CD4-positive, alpha-beta T cell treated with Interleukin-1 beta for 1 hour (primary cell): ENCODE measurements at regions not wholly inside any gene's neighbourhood (a gene's known extent, or its start where the extent isn't known, plus 50 kb on each side); places are given as distances from the start of the nearest gene placed in this dataset.

Experiments
- DNase-seq, 2 donors: peaks; one replicate each; pipeline ENCODE4 v3.0.0-alpha.2; 2020 to 2022

- DNase-seq = no peak
Measured at GRCh38 chr20:23278172-23278571, 72.4 kb upstream of the NXT1 start.

GRCh38 chr20:23277316-23277715 lies 73.3 kb upstream of the NXT1 start:
- DNase-seq = no peak

GRCh38 chr20:23273776-23274175 lies 76.8 kb upstream of the NXT1 start:
- DNase-seq = no peak

- DNase-seq = no peak
Measured at GRCh38 chr20:23272176-23273029, 78.2 kb upstream of the NXT1 start.

GRCh38 chr20:23270382-23270911 lies 80.1 kb upstream of the NXT1 start:
- DNase-seq = no peak

- DNase-seq = no peak
Measured at GRCh38 chr20:23269954-23270353, 80.6 kb upstream of the NXT1 start.

- DNase-seq = no peak
Measured at GRCh38 chr20:23268792-23269354, 81.7 kb upstream of the NXT1 start.

GRCh38 chr20:23267909-23268308 lies 82.7 kb upstream of the NXT1 start:
- no peak for DNase-seq

GRCh38 chr20:23266530-23267398 lies 83.8 kb upstream of the NXT1 start:
- no peak for DNase-seq

GRCh38 chr20:23265226-23265625 lies 85.4 kb upstream of the NXT1 start:
- DNase-seq = no peak

GRCh38 chr20:23264545-23264944 lies 86.0 kb upstream of the NXT1 start:
- no peak for DNase-seq

- DNase-seq = no peak
Measured at GRCh38 chr20:23260181-23260840, 90.3 kb upstream of the NXT1 start.

- no peak for DNase-seq
Measured at GRCh38 chr20:23258747-23259121, 91.9 kb upstream of the NXT1 start.

GRCh38 chr20:23257848-23258746 lies 92.5 kb upstream of the NXT1 start:
- DNase-seq = peak in 1 of 2 donors; percentile 11

- no peak for DNase-seq
Measured at GRCh38 chr20:23257106-23257761, 93.4 kb upstream of the NXT1 start.

- no peak for DNase-seq
Measured at GRCh38 chr20:23255716-23256385, 94.7 kb upstream of the NXT1 start.

GRCh38 chr20:23255106-23255505 lies 95.5 kb upstream of the NXT1 start:
- no peak for DNase-seq

GRCh38 chr20:23254505-23254904 lies 96.1 kb upstream of the NXT1 start:
- DNase-seq = no peak

GRCh38 chr20:23254034-23254433 lies 96.6 kb upstream of the NXT1 start:
- no peak for DNase-seq

- DNase-seq = no peak
Measured at GRCh38 chr20:23253524-23253923, 97.1 kb upstream of the NXT1 start.

GRCh38 chr20:23251779-23252178 lies 98.8 kb upstream of the NXT1 start:
- DNase-seq = no peak
